Astrocyte of the spinal cord (primary cell): ENCODE measurements at regions not wholly inside any gene's neighbourhood (a gene's known extent, or its start where the extent isn't known, plus 50 kb on each side); places are given as distances from the start of the nearest gene placed in this dataset.
"Not testable (repeated sequence)": the region's sequence is repeated elsewhere in the genome, so short reads cannot be mapped to it uniquely, and the experiment has no call there.

Experiments
- DNase-seq: peaks from one replicate; pipeline ENCODE4 v3.0.0; 2011; ENCODE audit warnings: low read depth, low spot score
- H3K4me3 ChIP-seq: 2 replicates; pipeline ENCODE4 v1.5.1; 2011; ENCODE audit warnings: low read depth, mild to moderate bottlenecking, low read length, moderate library complexity
- CTCF ChIP-seq: IDR thresholded peaks from 2 replicates; pipeline ENCODE4 v1.5.1; 2012; ENCODE audit warnings: low read depth, mild to moderate bottlenecking, low read length, inconsistent platforms
- in situ Hi-C: cut with HindIII; loops from 2 replicates; pipeline ENCODE4 v1.10.0; 2017; ENCODE audit warnings: low sequenced_read_pairs

GRCh38 chr10:65793738-65794425, 1132.0 kb upstream of the LRRTM3 start:
- peak; percentile 4 for DNase-seq
- no peak overlapping the region for H3K4me3 ChIP-seq
- in situ Hi-C loops: no loop called here
- no peak for TF ChIP-seq CTCF

GRCh38 chr10:65794861-65795260, 1131.0 kb upstream of the LRRTM3 start:
- DNase-seq, in situ Hi-C loops, H3K4me3 ChIP-seq: not testable (repeated sequence)

- DNase-seq: no peak
- in situ Hi-C loops: no loop called here
- H3K4me3 ChIP-seq: no peak overlapping the region
- no peak for TF ChIP-seq CTCF
Measured at GRCh38 chr10:65796472-65796871, 1129.4 kb upstream of the LRRTM3 start.

GRCh38 chr10:65798133-65798532, 1127.7 kb upstream of the LRRTM3 start:
- in situ Hi-C loops: no loop called here

GRCh38 chr10:65802391-65802790, 1123.4 kb upstream of the LRRTM3 start:
- H3K4me3 ChIP-seq: no peak overlapping the region
- TF ChIP-seq CTCF: no peak
- no peak for DNase-seq
- in situ Hi-C loops: no loop called here

More at GRCh38 chr10:65798133-65798532, 1127.7 kb upstream of the LRRTM3 start:
- no peak for TF ChIP-seq CTCF
- H3K4me3 ChIP-seq: no peak overlapping the region
- DNase-seq: no peak

GRCh38 chr10:65805511-65805910, 1120.3 kb upstream of the LRRTM3 start:
- no peak for DNase-seq
- H3K4me3 ChIP-seq: no peak overlapping the region
- TF ChIP-seq CTCF: no peak
- in situ Hi-C loops: no loop called here

GRCh38 chr10:65805993-65806392, 1119.8 kb upstream of the LRRTM3 start:
- no peak for TF ChIP-seq CTCF
- in situ Hi-C loops: no loop called here
- DNase-seq: peak; percentile 22
- no peak overlapping the region for H3K4me3 ChIP-seq
